Stimulated activated CD4-positive, alpha-beta T cell treated with anti-CD3 and anti-CD28 coated beads, TNF-alpha, amount 100 ng/mL, for 24 hours (primary cell): ENCODE measurements at regions not wholly inside any gene's neighbourhood (a gene's known extent, or its start where the extent isn't known, plus 50 kb on each side); places are given as distances from the start of the nearest gene placed in this dataset.
A peak's percentile ranks its signal among the peaks of the same experiment; 100 is the strongest.
"Not testable (repeated sequence)": the region's sequence is repeated elsewhere in the genome, so short reads cannot be mapped to it uniquely, and the experiment has no call there.

Experiments used
- DNase-seq, 3 experiments: peaks; one replicate each; pipeline ENCODE4 v3.0.0-alpha.2; 2020; ENCODE audit warnings: low read depth in 3 of 3

DNA sequence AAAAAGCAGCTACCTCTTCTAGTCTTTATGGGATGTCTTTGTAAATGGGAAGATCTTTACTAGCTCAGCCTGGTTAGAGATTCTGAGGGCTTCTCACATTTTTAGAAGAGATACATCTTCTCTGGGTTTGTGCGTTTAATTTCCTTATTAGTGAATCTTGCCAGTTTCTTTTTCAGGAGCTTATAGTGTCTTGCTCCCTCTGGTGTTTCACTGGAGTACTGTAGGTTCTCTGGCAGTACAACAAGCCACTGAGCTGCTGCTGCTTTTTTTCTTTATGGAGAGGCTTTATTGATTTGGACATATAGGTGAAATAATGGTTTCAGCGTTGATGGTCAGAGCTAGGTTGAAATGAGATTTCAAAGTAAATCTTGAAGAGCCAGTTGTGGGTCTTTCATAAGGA is 82.9 kb downstream of the LAS1L start:
- no peak for DNase-seq

- DNase-seq = no peak
Observed at GRCh38 chrX:65420154-65420553, 114.4 kb downstream of the LAS1L start.

GRCh38 chrX:65407662-65408061 is 126.9 kb downstream of the LAS1L start:
- DNase-seq = not testable (repeated sequence)

DNA sequence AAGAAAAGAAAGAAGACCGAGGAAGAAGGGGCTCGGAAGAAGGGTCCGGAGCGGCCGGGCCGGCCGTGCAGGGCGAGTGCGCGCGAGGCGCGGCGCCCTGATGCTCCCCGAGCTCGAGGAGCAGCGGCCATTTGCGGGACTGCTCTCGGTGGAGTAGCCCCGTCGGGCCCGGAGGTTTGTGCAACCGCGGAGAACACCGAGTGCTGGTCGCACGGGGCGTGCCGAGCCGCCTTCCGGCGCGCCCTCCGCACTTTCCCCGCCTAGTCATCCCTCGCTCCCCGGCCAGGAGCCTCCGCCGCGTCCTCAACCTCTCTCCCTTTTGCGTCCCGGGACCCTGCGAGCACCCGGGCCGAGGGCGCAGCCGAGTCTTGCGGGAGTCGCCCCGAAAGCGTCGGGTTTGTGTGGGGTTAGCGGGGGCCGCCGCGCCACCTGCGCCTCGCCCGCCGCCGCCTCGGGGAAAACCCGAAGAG is 127.4 kb downstream of the LAS1L start:
- peak in 1 of 3 experiments; percentile 10 for DNase-seq

GRCh38 chrX:65406532-65406931 is 128.1 kb downstream of the LAS1L start:
- peak in 1 of 3 experiments; percentile 42 for DNase-seq

- DNase-seq = no peak
Observed at GRCh38 chrX:65392284-65392683, 142.3 kb downstream of the LAS1L start.

- not testable (repeated sequence) for DNase-seq
Observed at GRCh38 chrX:65389120-65389519, 145.5 kb downstream of the LAS1L start.
